HG02798 (cell line): ENCODE measurements at regions not wholly inside any gene's neighbourhood (a gene's known extent, or its start where the extent isn't known, plus 50 kb on each side); places are given as distances from the start of the nearest gene placed in this dataset.
"Not testable (repeated sequence)": the region's sequence is repeated elsewhere in the genome, so short reads cannot be mapped to it uniquely, and the experiment has no call there.

ENCODE experiments used
- ATAC-seq: cut with Tn5 transposase; IDR thresholded peaks from one replicate; pipeline ENCODE4 v1.9.1; 2021; ENCODE audit warnings: mild to moderate bottlenecking; ENCODE audit not compliant: unreplicated experiment, poor library complexity

GRCh38 chr10:117492504-117492903, 50.0 kb upstream of the EMX2 start:
- peak; percentile 51 for ATAC-seq

- no peak for ATAC-seq
Measured at GRCh38 chr10:117488004-117488403, 54.5 kb upstream of the EMX2 start.

- no peak for ATAC-seq
Measured at GRCh38 chr10:117486606-117487005, 55.9 kb upstream of the EMX2 start.

GRCh38 chr10:117483056-117483590, 59.4 kb upstream of the EMX2 start:
- no peak for ATAC-seq

- not testable (repeated sequence) for ATAC-seq
Measured at GRCh38 chr10:117481011-117481410, 61.5 kb upstream of the EMX2 start.

- no peak for ATAC-seq
Measured at GRCh38 chr10:117480097-117480496, 62.4 kb upstream of the EMX2 start.

- ATAC-seq: no peak
Measured at GRCh38 chr10:117477961-117478670, 64.4 kb upstream of the EMX2 start.

GRCh38 chr10:117477211-117477947, 65.2 kb upstream of the EMX2 start:
- ATAC-seq: no peak

GRCh38 chr10:117476716-117477115, 65.8 kb upstream of the EMX2 start:
- ATAC-seq: no peak

GRCh38 chr10:117476281-117476680, 66.3 kb upstream of the EMX2 start:
- ATAC-seq: no peak

GRCh38 chr10:117472872-117473271, 69.7 kb upstream of the EMX2 start:
- ATAC-seq: peak; percentile 63

- ATAC-seq: no peak
Measured at GRCh38 chr10:117471344-117471874, 71.1 kb upstream of the EMX2 start.

- ATAC-seq: no peak
Measured at GRCh38 chr10:117470733-117471132, 71.8 kb upstream of the EMX2 start.

- ATAC-seq: no peak
Measured at GRCh38 chr10:117468665-117469064, 73.9 kb upstream of the EMX2 start.

- no peak for ATAC-seq
Measured at GRCh38 chr10:117464176-117464575, 78.4 kb upstream of the EMX2 start.

GRCh38 chr10:117463545-117463920, 79.0 kb upstream of the EMX2 start:
- peak; percentile 51 for ATAC-seq

GRCh38 chr10:117462816-117463544, 79.6 kb upstream of the EMX2 start:
- no peak for ATAC-seq

- no peak for ATAC-seq
Measured at GRCh38 chr10:117462424-117462792, 80.1 kb upstream of the EMX2 start.

GRCh38 chr10:117461766-117462423, 80.7 kb upstream of the EMX2 start:
- no peak for ATAC-seq
